Neural progenitor cell (in vitro differentiated cells): ENCODE measurements at regions not wholly inside any gene's neighbourhood (a gene's known extent, or its start where the extent isn't known, plus 50 kb on each side); places are given as distances from the start of the nearest gene placed in this dataset.

Source experiments
- CTCF ChIP-seq: fragments of 200-600 bp; sonication (generic); IDR thresholded peaks from 2 replicates; pipeline ENCODE4 v1.5.1; 2017; ENCODE audit warnings: antibody characterized with exemption, mild to moderate bottlenecking
- EZH2phosphoT487 ChIP-seq: fragments of 200-600 bp; sonication (generic); IDR thresholded peaks from 2 replicates; pipeline ENCODE4 v1.6.1; 2017; ENCODE audit warnings: antibody characterized with exemption

DNA sequence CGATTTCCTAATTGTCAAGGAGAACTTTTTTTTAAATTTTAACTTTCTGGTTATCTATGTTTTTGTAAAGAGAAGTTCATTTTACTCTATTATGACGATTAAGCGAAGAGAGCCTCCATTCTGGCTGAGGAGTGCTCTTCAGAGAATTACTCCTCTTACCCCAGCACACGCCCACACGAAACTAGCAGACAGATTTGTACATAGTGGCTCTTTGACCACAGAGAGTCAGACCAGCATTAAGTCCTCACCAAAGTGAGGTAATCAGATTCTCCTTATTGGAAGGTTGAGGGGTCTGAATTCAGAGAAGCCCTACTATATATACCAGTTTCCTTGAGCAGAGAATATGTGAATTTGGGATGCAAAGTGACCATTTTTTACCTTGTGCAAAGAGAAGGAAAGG, 204.8 kb upstream of the TSC22D2 start:
- no peak for TF ChIP-seq CTCF
- no peak for TF ChIP-seq EZH2phosphoT487
